Naive thymus-derived CD4-positive, alpha-beta T cell (primary cell): ENCODE measurements at regions not wholly inside any gene's neighbourhood (a gene's known extent, or its start where the extent isn't known, plus 50 kb on each side); places are given as distances from the start of the nearest gene placed in this dataset.

Experiments used
- ATAC-seq: fragments of 150-1000 bp; cut with Tn5 transposase; 2 replicates; pipeline ENCODE4 v1.10.0; 2021; ENCODE audit warnings: mild to moderate bottlenecking, moderate library complexity
- CTCF ChIA-PET: fragments of 350-600 bp; sonication (Branson Sonifier 250); formaldehyde crosslinking; loops from one replicate; lab custom pipeline; 2021; ENCODE audit warnings: antibody characterized with exemption; lab: Charles Lee
- POLR2A ChIA-PET: fragments of 350-600 bp; sonication (Branson Sonifier 250); formaldehyde crosslinking; loops from one replicate; lab custom pipeline; 2021; ENCODE audit warnings: antibody characterized with exemption, inconsistent platforms; lab: Charles Lee
- DNase-seq, 9 donors: peaks; one replicate each; pipeline versions ENCODE4 v3.0.0 to v3.0.0-alpha.2; 2020 to 2022; ENCODE audit warnings: mixed read lengths in 1 of 9
- H3K27ac ChIP-seq: one replicate; pipeline ENCODE4 v1.7.0; 2013; ENCODE audit warnings: mild to moderate bottlenecking, low read depth, low read length, moderate library complexity
- H3K27me3 ChIP-seq, 2 donors: one replicate each; pipeline ENCODE4 v1.7.0; 2013; ENCODE audit warnings: low read length in 2 of 2, mild to moderate bottlenecking in 2 of 2, moderate library complexity in 2 of 2; ENCODE audit not compliant: control insufficient read depth in 2 of 2, insufficient read depth in 2 of 2
- H3K36me3 ChIP-seq, 3 experiments: 1 replicate in 2 of 3; 2 replicates in 1 of 3; pipeline ENCODE4 v1.7.0; 2013; ENCODE audit warnings: low read length in 3 of 3, mild to moderate bottlenecking in 3 of 3, moderate library complexity in 1 of 3; ENCODE audit not compliant: insufficient read depth in 3 of 3, control insufficient read depth in 2 of 3
- H3K4me1 ChIP-seq, 2 donors: one replicate each; pipeline ENCODE4 v1.7.0; 2013; ENCODE audit warnings: low read length in 2 of 2, mild to moderate bottlenecking in 2 of 2, moderate library complexity in 1 of 2; ENCODE audit not compliant: control insufficient read depth in 2 of 2, insufficient read depth in 2 of 2
- H3K4me3 ChIP-seq: 2 replicates; pipeline ENCODE4 v1.7.0; 2013; ENCODE audit warnings: mild to moderate bottlenecking, low read length
- H3K9me3 ChIP-seq, 3 experiments: 1 replicate in 2 of 3; 2 replicates in 1 of 3; pipeline ENCODE4 v1.7.0; 2013; ENCODE audit warnings: low read length in 3 of 3; ENCODE audit not compliant: control insufficient read depth in 2 of 3
- H3K27ac Mint-ChIP-seq, 9 donors: one replicate each; pipeline ENCODE4 v1.8.0; 2020 to 2022; ENCODE audit warnings: mixed read lengths in 9 of 9, mild to moderate bottlenecking in 8 of 9, moderate library complexity in 5 of 9, inconsistent platforms in 2 of 9
- H3K27me3 Mint-ChIP-seq, 5 donors: one replicate each; pipeline ENCODE4 v1.8.0; 2021 to 2022; ENCODE audit warnings: mixed read lengths in 5 of 5, mild to moderate bottlenecking in 1 of 5
- H3K36me3 Mint-ChIP-seq, 5 donors: one replicate each; pipeline ENCODE4 v1.8.0; 2020 to 2022; ENCODE audit warnings: mixed read lengths in 5 of 5, mild to moderate bottlenecking in 3 of 5, inconsistent platforms in 1 of 5
- H3K4me1 Mint-ChIP-seq, 7 donors: one replicate each; pipeline ENCODE4 v1.8.0; 2020 to 2022; ENCODE audit warnings: mixed read lengths in 7 of 7, mild to moderate bottlenecking in 3 of 7, inconsistent platforms in 1 of 7
- H3K4me3 Mint-ChIP-seq, 10 donors: one replicate each; pipeline ENCODE4 v1.8.0; 2020 to 2022; ENCODE audit warnings: mild to moderate bottlenecking in 10 of 10, mixed read lengths in 10 of 10, moderate library complexity in 6 of 10, inconsistent platforms in 2 of 10
- H3K9me3 Mint-ChIP-seq, 11 donors: one replicate each; pipeline ENCODE4 v1.8.0; 2020 to 2022; ENCODE audit warnings: mixed read lengths in 11 of 11, mild to moderate bottlenecking in 4 of 11, inconsistent platforms in 1 of 11, moderate library complexity in 1 of 11
- intact Hi-C, 2 donors: fragments of 100-400 bp; cut with micrococcal nuclease; formaldehyde crosslinking; loops; one replicate each; pipeline ENCODE4 v1.15.1; 2023

- no peaks in the 10 kb centered on the region for H3K9me3 ChIP-seq
- Mint-ChIP-seq H3K4me3 (no peak overlapping the region), H3K9me3 (peaks cover 0 to 11% (median 0%) of the 10 kb centered on the region in 11 donors), H3K4me1 (no peaks in the 10 kb centered on the region), H3K27ac (no peak overlapping the region), H3K36me3 (no peaks in the 10 kb centered on the region), H3K27me3 (no peaks in the 10 kb centered on the region)
- H3K27ac ChIP-seq = no peak overlapping the region
- no peak overlapping the region for H3K4me3 ChIP-seq
- ChIA-PET CTCF (no interaction called here), POLR2A (no interaction called here)
- intact Hi-C loops = no loop called here
- no peaks in the 10 kb centered on the region for H3K4me1 ChIP-seq
- no peaks in the 10 kb centered on the region for H3K27me3 ChIP-seq
- DNase-seq (no peak), ATAC-seq (no peak)
- no peaks in the 10 kb centered on the region for H3K36me3 ChIP-seq
Observed at GRCh38 chr12:33602515-33602914, 162.9 kb upstream of the SYT10 start.

GRCh38 chr12:33605757-33606156, 166.1 kb upstream of the SYT10 start:
- H3K36me3 ChIP-seq = no peaks in the 10 kb centered on the region
- Mint-ChIP-seq H3K4me1 (no peaks in the 10 kb centered on the region), H3K9me3 (peaks cover 0 to 16% (median 2%) of the 10 kb centered on the region in 11 donors), H3K36me3 (no peaks in the 10 kb centered on the region), H3K4me3 (no peak overlapping the region), H3K27ac (no peak overlapping the region), H3K27me3 (no peaks in the 10 kb centered on the region)
- ATAC-seq (no peak), DNase-seq (peak in 1 of 9 donors; percentile 2)
- H3K27ac ChIP-seq = no peak overlapping the region
- intact Hi-C loops = loop anchor here (2.0 to 5.0 kb wide), 2 partner anchors 848 to 851 kb away; partner anchors contain the start of gene YARS2 (in 2 of the 2)
- no peaks in the 10 kb centered on the region for H3K9me3 ChIP-seq
- ChIA-PET CTCF (no interaction called here), POLR2A (no interaction called here)
- H3K27me3 ChIP-seq = no peaks in the 10 kb centered on the region
- H3K4me3 ChIP-seq = no peak overlapping the region
- no peaks in the 10 kb centered on the region for H3K4me1 ChIP-seq

GRCh38 chr12:33609910-33610309, 170.3 kb upstream of the SYT10 start:
- Histone ChIP-seq H3K4me1 (no peaks in the 10 kb centered on the region), H3K36me3 (no peaks in the 10 kb centered on the region), H3K27ac (no peak overlapping the region), H3K9me3 (no peaks in the 10 kb centered on the region), H3K4me3 (no peak overlapping the region), H3K27me3 (no peaks in the 10 kb centered on the region)
- no peak overlapping the region for H3K27ac Mint-ChIP-seq
- POLR2A ChIA-PET = no interaction called here
- no peak for ATAC-seq
- CTCF ChIA-PET = no interaction called here
- H3K36me3 Mint-ChIP-seq = no peaks in the 10 kb centered on the region
- H3K9me3 Mint-ChIP-seq = peaks cover 0 to 11% (median 2%) of the 10 kb centered on the region in 11 donors
- H3K27me3 Mint-ChIP-seq = no peaks in the 10 kb centered on the region
- no peaks in the 10 kb centered on the region for H3K4me1 Mint-ChIP-seq
- DNase-seq = no peak
- intact Hi-C loops = loop anchor here (5.0 kb wide), 2 partner anchors 48 to 853 kb away; partner anchors contain the start of gene YARS2 (in 1 of the 2)
- H3K4me3 Mint-ChIP-seq = no peak overlapping the region

GRCh38 chr12:33614630-33615029, 175.0 kb upstream of the SYT10 start:
- no peaks in the 10 kb centered on the region for H3K4me1 Mint-ChIP-seq
- Histone ChIP-seq H3K4me1 (no peaks in the 10 kb centered on the region), H3K27me3 (no peaks in the 10 kb centered on the region), H3K4me3 (no peak overlapping the region), H3K27ac (no peak overlapping the region), H3K9me3 (peaks cover 0 to 6% (median 0%) of the 10 kb centered on the region in 3 experiments), H3K36me3 (no peaks in the 10 kb centered on the region)
- DNase-seq (no peak), ATAC-seq (no peak)
- CTCF ChIA-PET = no interaction called here
- H3K27ac Mint-ChIP-seq = no peak overlapping the region
- H3K36me3 Mint-ChIP-seq = peaks cover 0 to 7% (median 0%) of the 10 kb centered on the region in 5 donors
- peaks cover 6 to 26% (median 12%) of the 10 kb centered on the region in 11 donors for H3K9me3 Mint-ChIP-seq
- intact Hi-C loops = loop anchor here in 1 of 2 donors (5.0 kb wide), 1 partner anchor 52 kb away; no protein-coding TSS in a partner anchor
- POLR2A ChIA-PET = no interaction called here
- no peaks in the 10 kb centered on the region for H3K27me3 Mint-ChIP-seq
- H3K4me3 Mint-ChIP-seq = no peak overlapping the region

GRCh38 chr12:33617218-33617617, 177.6 kb upstream of the SYT10 start:
- Mint-ChIP-seq H3K27ac (no peak overlapping the region), H3K4me3 (no peak overlapping the region), H3K36me3 (peaks cover 0 to 7% (median 0%) of the 10 kb centered on the region in 5 donors), H3K9me3 (peaks cover 7 to 28% (median 18%) of the 10 kb centered on the region in 11 donors), H3K27me3 (no peaks in the 10 kb centered on the region), H3K4me1 (no peaks in the 10 kb centered on the region)
- Histone ChIP-seq H3K9me3 (peaks cover 0 to 6% (median 0%) of the 10 kb centered on the region in 3 experiments), H3K4me3 (no peak overlapping the region), H3K27me3 (no peaks in the 10 kb centered on the region), H3K27ac (no peak overlapping the region), H3K4me1 (no peaks in the 10 kb centered on the region), H3K36me3 (no peaks in the 10 kb centered on the region)
- DNase-seq (no peak), ATAC-seq (no peak)
- POLR2A ChIA-PET = no interaction called here
- intact Hi-C loops = no loop called here
- CTCF ChIA-PET = no interaction called here

GRCh38 chr12:33628087-33628486, 188.5 kb upstream of the SYT10 start:
- no peaks in the 10 kb centered on the region for H3K27me3 Mint-ChIP-seq
- ChIA-PET POLR2A (no interaction called here), CTCF (no interaction called here)
- no peaks in the 10 kb centered on the region for H3K36me3 ChIP-seq
- no peak for ATAC-seq
- intact Hi-C loops = no loop called here
- no peak for DNase-seq
- H3K9me3 Mint-ChIP-seq = peaks cover 0 to 8% (median 0%) of the 10 kb centered on the region in 11 donors
- H3K4me1 ChIP-seq = no peaks in the 10 kb centered on the region
- H3K27ac Mint-ChIP-seq = no peak overlapping the region
- no peak overlapping the region for H3K27ac ChIP-seq
- no peak overlapping the region for H3K4me3 ChIP-seq
- no peak overlapping the region for H3K4me3 Mint-ChIP-seq
- H3K36me3 Mint-ChIP-seq = no peaks in the 10 kb centered on the region
- H3K27me3 ChIP-seq = no peaks in the 10 kb centered on the region
- H3K4me1 Mint-ChIP-seq = no peaks in the 10 kb centered on the region
- no peaks in the 10 kb centered on the region for H3K9me3 ChIP-seq

- no peaks in the 10 kb centered on the region for H3K9me3 ChIP-seq
- H3K4me1 ChIP-seq = no peaks in the 10 kb centered on the region
- intact Hi-C loops = no loop called here
- Mint-ChIP-seq H3K9me3 (peaks cover 0 to 11% (median 5%) of the 10 kb centered on the region in 11 donors), H3K27ac (no peak overlapping the region), H3K4me3 (no peak overlapping the region), H3K4me1 (no peaks in the 10 kb centered on the region), H3K36me3 (no peaks in the 10 kb centered on the region), H3K27me3 (no peaks in the 10 kb centered on the region)
- DNase-seq = no peak
- H3K36me3 ChIP-seq = no peaks in the 10 kb centered on the region
- no peak overlapping the region for H3K4me3 ChIP-seq
- no peak overlapping the region for H3K27ac ChIP-seq
- ATAC-seq = no peak
- CTCF ChIA-PET = no interaction called here
- H3K27me3 ChIP-seq = no peaks in the 10 kb centered on the region
- POLR2A ChIA-PET = no interaction called here
Observed at GRCh38 chr12:33634544-33634943, 194.9 kb upstream of the SYT10 start.
